ENCODE measurements at regions not wholly inside any gene's neighbourhood (a gene's known extent, or its start where the extent isn't known, plus 50 kb on each side); places are given as distances from the start of the nearest gene placed in this dataset.

DNA sequence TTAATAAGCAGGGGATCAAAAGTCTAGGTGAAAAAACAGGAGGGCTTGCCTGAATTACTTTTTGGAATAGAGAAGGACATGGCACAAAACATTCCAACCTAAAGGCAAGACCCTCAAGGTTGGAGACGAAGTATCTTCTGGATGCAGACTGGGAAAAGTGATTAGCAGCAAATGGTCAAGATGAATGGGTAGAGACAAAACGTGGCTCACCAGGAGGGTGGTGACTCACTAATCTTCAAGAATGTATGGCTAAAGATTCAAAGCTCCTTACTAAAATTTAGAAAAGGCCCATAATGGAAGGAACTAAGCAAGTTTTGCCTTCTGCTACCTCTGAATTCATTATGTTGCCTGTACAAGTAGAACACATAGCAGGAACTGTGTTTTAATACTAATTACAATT is 469.5 kb upstream of the RBFOX1 start:
- WGBS (ENCODE audit: low lambda C conversion rate): 0% methylated on average over 2 of the region's 2 CpGs
- Histone ChIP-seq H3K4me2 (ENCODE audit: low read depth, low read length) (no peak overlapping the region), H3K4me1 (ENCODE audit: insufficient read depth, low read length) (no peaks in the 10 kb centered on the region), H4K20me1 (ENCODE audit: insufficient read depth, low read length) (no peaks in the 10 kb centered on the region), H3K27me3 (ENCODE audit: control insufficient read depth in 1 of 2, insufficient read depth in 2 of 2, low read length in 2 of 2) (no peaks in the 10 kb centered on the region), H2AFZ (ENCODE audit: low read length) (no peak overlapping the region), H3K4me3 (replicated peaks in 1 of 3; ENCODE audit: insufficient read depth in 1 of 3, low read depth in 2 of 3, low read length in 3 of 3) (no peak overlapping the region), H3K79me2 (ENCODE audit: insufficient read depth, low read length) (no peaks in the 10 kb centered on the region), H3K27ac (ENCODE audit: extremely low read length, insufficient read depth, low read length) (no peak overlapping the region), H3K9ac (ENCODE audit: insufficient read depth, low read depth, low read length) (no peak overlapping the region), H3K36me3 (replicated peaks in 1 of 2; ENCODE audit: control insufficient read depth in 1 of 2, insufficient read depth in 2 of 2, low read length in 2 of 2) (no peaks in the 10 kb centered on the region), H3K9me3 (ENCODE audit: low read length) (no peaks in the 10 kb centered on the region)
- FAIRE-seq: no peak
- no peak for ATAC-seq
- POLR2A ChIA-PET: no interaction called here
- CTCF ChIA-PET (ENCODE audit: low intra/inter-chr PET ratio, low total read pairs): no interaction called here
- BruUV-seq (replicated peaks): no TSS peak
- in situ Hi-C loops (cut with HindIII; ENCODE audit: extremely low pct_ligation_motif_present, low pct_unique_long_range_greater_than_20kb): no loop called here
- DNase-seq (ENCODE audit: low spot score): no peak
- intact Hi-C loops (cut with micrococcal nuclease; ENCODE audit: unreplicated experiment): no loop called here
- TF ChIP-seq, protein P1, sequence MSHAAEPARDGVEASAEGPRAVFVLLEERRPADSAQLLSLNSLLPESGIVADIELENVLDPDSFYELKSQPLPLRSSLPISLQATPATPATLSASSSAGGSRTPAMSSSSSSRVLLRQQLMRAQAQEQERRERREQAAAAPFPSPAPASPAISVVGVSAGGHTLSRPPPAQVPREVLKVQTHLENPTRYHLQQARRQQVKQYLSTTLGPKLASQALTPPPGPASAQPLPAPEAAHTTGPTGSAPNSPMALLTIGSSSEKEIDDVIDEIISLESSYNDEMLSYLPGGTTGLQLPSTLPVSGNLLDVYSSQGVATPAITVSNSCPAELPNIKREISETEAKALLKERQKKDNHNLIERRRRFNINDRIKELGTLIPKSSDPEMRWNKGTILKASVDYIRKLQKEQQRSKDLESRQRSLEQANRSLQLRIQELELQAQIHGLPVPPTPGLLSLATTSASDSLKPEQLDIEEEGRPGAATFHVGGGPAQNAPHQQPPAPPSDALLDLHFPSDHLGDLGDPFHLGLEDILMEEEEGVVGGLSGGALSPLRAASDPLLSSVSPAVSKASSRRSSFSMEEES (CRISPR knock-in tag; IDR thresholded peaks at IDR 0.05): no peak
- TF ChIP-seq SP140L (CRISPR knock-in tag; IDR thresholded peaks at IDR 0.05; ENCODE audit: borderline replicate concordance): no peak
- TF ChIP-seq HNF4A (CRISPR knock-in tag; IDR thresholded peaks at IDR 0.05): no peak
- TF ChIP-seq ZMYM4 (CRISPR knock-in tag; IDR thresholded peaks at IDR 0.05): no peak
- TF ChIP-seq ESRRA (CRISPR knock-in tag; IDR thresholded peaks at IDR 0.05; ENCODE audit: low read depth): no peak
- TF ChIP-seq, protein P2, sequence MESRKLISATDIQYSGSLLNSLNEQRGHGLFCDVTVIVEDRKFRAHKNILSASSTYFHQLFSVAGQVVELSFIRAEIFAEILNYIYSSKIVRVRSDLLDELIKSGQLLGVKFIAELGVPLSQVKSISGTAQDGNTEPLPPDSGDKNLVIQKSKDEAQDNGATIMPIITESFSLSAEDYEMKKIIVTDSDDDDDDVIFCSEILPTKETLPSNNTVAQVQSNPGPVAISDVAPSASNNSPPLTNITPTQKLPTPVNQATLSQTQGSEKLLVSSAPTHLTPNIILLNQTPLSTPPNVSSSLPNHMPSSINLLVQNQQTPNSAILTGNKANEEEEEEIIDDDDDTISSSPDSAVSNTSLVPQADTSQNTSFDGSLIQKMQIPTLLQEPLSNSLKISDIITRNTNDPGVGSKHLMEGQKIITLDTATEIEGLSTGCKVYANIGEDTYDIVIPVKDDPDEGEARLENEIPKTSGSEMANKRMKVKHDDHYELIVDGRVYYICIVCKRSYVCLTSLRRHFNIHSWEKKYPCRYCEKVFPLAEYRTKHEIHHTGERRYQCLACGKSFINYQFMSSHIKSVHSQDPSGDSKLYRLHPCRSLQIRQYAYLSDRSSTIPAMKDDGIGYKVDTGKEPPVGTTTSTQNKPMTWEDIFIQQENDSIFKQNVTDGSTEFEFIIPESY (CRISPR knock-in tag; IDR thresholded peaks at IDR 0.05): no peak
- TF ChIP-seq ZFP36L1 (CRISPR knock-in tag; IDR thresholded peaks at IDR 0.05): no peak
- no peak for TF ChIP-seq ZNF20 (CRISPR knock-in tag; IDR thresholded peaks at IDR 0.05)
- TF ChIP-seq, protein P3, sequence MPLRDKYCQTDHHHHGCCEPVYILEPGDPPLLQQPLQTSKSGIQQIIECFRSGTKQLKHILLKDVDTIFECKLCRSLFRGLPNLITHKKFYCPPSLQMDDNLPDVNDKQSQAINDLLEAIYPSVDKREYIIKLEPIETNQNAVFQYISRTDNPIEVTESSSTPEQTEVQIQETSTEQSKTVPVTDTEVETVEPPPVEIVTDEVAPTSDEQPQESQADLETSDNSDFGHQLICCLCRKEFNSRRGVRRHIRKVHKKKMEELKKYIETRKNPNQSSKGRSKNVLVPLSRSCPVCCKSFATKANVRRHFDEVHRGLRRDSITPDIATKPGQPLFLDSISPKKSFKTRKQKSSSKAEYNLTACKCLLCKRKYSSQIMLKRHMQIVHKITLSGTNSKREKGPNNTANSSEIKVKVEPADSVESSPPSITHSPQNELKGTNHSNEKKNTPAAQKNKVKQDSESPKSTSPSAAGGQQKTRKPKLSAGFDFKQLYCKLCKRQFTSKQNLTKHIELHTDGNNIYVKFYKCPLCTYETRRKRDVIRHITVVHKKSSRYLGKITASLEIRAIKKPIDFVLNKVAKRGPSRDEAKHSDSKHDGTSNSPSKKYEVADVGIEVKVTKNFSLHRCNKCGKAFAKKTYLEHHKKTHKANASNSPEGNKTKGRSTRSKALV (CRISPR knock-in tag; IDR thresholded peaks at IDR 0.05): no peak
- no peak for TF ChIP-seq ZNF354B (CRISPR knock-in tag; IDR thresholded peaks at IDR 0.05)
- TF ChIP-seq, protein P4, sequence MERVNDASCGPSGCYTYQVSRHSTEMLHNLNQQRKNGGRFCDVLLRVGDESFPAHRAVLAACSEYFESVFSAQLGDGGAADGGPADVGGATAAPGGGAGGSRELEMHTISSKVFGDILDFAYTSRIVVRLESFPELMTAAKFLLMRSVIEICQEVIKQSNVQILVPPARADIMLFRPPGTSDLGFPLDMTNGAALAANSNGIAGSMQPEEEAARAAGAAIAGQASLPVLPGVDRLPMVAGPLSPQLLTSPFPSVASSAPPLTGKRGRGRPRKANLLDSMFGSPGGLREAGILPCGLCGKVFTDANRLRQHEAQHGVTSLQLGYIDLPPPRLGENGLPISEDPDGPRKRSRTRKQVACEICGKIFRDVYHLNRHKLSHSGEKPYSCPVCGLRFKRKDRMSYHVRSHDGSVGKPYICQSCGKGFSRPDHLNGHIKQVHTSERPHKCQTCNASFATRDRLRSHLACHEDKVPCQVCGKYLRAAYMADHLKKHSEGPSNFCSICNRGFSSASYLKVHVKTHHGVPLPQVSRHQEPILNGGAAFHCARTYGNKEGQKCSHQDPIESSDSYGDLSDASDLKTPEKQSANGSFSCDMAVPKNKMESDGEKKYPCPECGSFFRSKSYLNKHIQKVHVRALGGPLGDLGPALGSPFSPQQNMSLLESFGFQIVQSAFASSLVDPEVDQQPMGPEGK (CRISPR knock-in tag; IDR thresholded peaks at IDR 0.05): no peak
- TF ChIP-seq, protein P5, sequence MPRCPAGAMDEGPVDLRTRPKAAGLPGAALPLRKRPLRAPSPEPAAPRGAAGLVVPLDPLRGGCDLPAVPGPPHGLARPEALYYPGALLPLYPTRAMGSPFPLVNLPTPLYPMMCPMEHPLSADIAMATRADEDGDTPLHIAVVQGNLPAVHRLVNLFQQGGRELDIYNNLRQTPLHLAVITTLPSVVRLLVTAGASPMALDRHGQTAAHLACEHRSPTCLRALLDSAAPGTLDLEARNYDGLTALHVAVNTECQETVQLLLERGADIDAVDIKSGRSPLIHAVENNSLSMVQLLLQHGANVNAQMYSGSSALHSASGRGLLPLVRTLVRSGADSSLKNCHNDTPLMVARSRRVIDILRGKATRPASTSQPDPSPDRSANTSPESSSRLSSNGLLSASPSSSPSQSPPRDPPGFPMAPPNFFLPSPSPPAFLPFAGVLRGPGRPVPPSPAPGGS (CRISPR knock-in tag; IDR thresholded peaks at IDR 0.05): no peak
- TF ChIP-seq, protein P6, sequence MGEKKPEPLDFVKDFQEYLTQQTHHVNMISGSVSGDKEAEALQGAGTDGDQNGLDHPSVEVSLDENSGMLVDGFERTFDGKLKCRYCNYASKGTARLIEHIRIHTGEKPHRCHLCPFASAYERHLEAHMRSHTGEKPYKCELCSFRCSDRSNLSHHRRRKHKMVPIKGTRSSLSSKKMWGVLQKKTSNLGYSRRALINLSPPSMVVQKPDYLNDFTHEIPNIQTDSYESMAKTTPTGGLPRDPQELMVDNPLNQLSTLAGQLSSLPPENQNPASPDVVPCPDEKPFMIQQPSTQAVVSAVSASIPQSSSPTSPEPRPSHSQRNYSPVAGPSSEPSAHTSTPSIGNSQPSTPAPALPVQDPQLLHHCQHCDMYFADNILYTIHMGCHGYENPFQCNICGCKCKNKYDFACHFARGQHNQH (CRISPR knock-in tag; IDR thresholded peaks at IDR 0.05): no peak

All from HepG2 (cell line).